Duodenal mucosa (tissue), 2 donors: ENCODE measurements at regions not wholly inside any gene's neighbourhood (a gene's known extent, or its start where the extent isn't known, plus 50 kb on each side); places are given as distances from the start of the nearest gene placed in this dataset.

ENCODE experiments used
- H3K27ac ChIP-seq: one replicate; pipeline ENCODE4 v1.7.0; 2013; ENCODE audit warnings: low read depth, low read length
- H3K27me3 ChIP-seq, 2 donors: one replicate each; pipeline ENCODE4 v1.7.0; 2013; ENCODE audit warnings: low read length in 2 of 2, control low read depth in 1 of 2; ENCODE audit not compliant: insufficient read depth in 2 of 2, control insufficient read depth in 1 of 2
- H3K36me3 ChIP-seq, 2 donors: one replicate each; pipeline ENCODE4 v1.7.0; 2013; ENCODE audit warnings: low read length in 2 of 2, control low read depth in 1 of 2; ENCODE audit not compliant: insufficient read depth in 2 of 2, control insufficient read depth in 1 of 2
- H3K4me1 ChIP-seq, 2 donors: one replicate each; pipeline ENCODE4 v1.7.0; 2013; ENCODE audit warnings: low read length in 2 of 2, control low read depth in 1 of 2; ENCODE audit not compliant: insufficient read depth in 2 of 2, control insufficient read depth in 1 of 2
- H3K4me3 ChIP-seq, 2 donors: one replicate each; pipeline ENCODE4 v1.7.0; 2013; ENCODE audit warnings: low read length in 2 of 2, low read depth in 1 of 2
- H3K9ac ChIP-seq, 2 donors: one replicate each; pipeline ENCODE4 v1.7.0; 2013; ENCODE audit warnings: low read length in 2 of 2, low read depth in 1 of 2
- H3K9me3 ChIP-seq, 2 donors: one replicate each; pipeline ENCODE4 v1.7.0; 2013; ENCODE audit warnings: low read length in 2 of 2, control low read depth in 1 of 2; ENCODE audit not compliant: control insufficient read depth in 1 of 2

GRCh38 chr1:83741770-83742169 is 257.2 kb downstream of the TTLL7 start:
- H3K27ac ChIP-seq = no peak overlapping the region
- H3K9ac ChIP-seq = no peak overlapping the region
- no peaks in the 10 kb centered on the region for H3K4me1 ChIP-seq

GRCh38 chr1:83741348-83741747 is 257.6 kb downstream of the TTLL7 start:
- Histone ChIP-seq H3K9ac (no peak overlapping the region), H3K27me3 (no peaks in the 10 kb centered on the region), H3K4me1 (no peaks in the 10 kb centered on the region), H3K4me3 (no peak overlapping the region), H3K9me3 (no peaks in the 10 kb centered on the region), H3K27ac (no peak overlapping the region), H3K36me3 (no peaks in the 10 kb centered on the region)

More at GRCh38 chr1:83741770-83742169, 257.2 kb downstream of the TTLL7 start:
- Histone ChIP-seq H3K4me3 (no peak overlapping the region), H3K9me3 (no peaks in the 10 kb centered on the region), H3K27me3 (no peaks in the 10 kb centered on the region), H3K36me3 (no peaks in the 10 kb centered on the region)

- Histone ChIP-seq H3K4me1 (no peaks in the 10 kb centered on the region), H3K9ac (no peak overlapping the region), H3K9me3 (no peaks in the 10 kb centered on the region), H3K4me3 (no peak overlapping the region), H3K36me3 (no peaks in the 10 kb centered on the region), H3K27ac (no peak overlapping the region), H3K27me3 (no peaks in the 10 kb centered on the region)
Observed at GRCh38 chr1:83735526-83735925, 263.4 kb downstream of the TTLL7 start.

GRCh38 chr1:83734420-83734819 is 264.5 kb downstream of the TTLL7 start:
- no peaks in the 10 kb centered on the region for H3K4me1 ChIP-seq
- H3K9ac ChIP-seq = no peak overlapping the region
- no peak overlapping the region for H3K4me3 ChIP-seq
- no peak overlapping the region for H3K27ac ChIP-seq
- H3K9me3 ChIP-seq = no peaks in the 10 kb centered on the region
- H3K36me3 ChIP-seq = no peaks in the 10 kb centered on the region
- no peaks in the 10 kb centered on the region for H3K27me3 ChIP-seq

DNA sequence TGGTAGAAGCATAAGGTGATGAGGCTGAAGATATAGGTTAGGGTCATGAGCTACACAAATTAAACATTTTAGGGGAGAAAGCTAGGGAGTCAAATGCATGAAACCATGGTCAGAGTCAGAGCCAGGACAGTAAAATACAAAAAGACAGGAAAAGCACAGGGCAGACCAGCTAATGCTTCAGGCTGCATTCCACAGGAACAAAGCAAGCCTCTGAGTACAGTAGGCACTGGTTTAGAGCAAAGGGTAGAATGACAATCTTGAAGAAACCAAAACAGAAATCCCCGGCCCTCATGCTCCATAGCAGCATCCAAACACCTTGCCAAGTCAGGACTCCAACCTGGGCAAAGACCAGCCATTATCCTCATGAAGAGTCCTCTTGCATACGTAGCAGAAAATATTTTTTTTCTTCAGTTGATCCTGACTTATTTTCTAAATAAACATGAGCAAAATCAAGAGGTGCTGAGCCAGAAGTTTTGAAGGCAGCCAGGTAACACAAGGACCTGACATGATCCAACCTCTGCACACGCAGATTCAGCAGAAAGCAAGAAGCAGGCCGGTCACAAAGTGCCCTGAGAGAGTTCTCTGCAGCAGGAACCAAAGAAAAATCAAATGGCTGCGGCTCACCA is 273.1 kb downstream of the TTLL7 start:
- Histone ChIP-seq H3K27me3 (no peaks in the 10 kb centered on the region), H3K36me3 (no peaks in the 10 kb centered on the region), H3K4me1 (no peaks in the 10 kb centered on the region), H3K27ac (no peak overlapping the region), H3K4me3 (no peak overlapping the region), H3K9ac (no peak overlapping the region), H3K9me3 (no peaks in the 10 kb centered on the region)

GRCh38 chr1:83718338-83718737 is 280.6 kb downstream of the TTLL7 start:
- Histone ChIP-seq H3K27me3 (no peaks in the 10 kb centered on the region), H3K36me3 (no peaks in the 10 kb centered on the region), H3K27ac (no peak overlapping the region), H3K4me1 (no peaks in the 10 kb centered on the region), H3K9ac (no peak overlapping the region), H3K9me3 (no peaks in the 10 kb centered on the region), H3K4me3 (no peak overlapping the region)

DNA sequence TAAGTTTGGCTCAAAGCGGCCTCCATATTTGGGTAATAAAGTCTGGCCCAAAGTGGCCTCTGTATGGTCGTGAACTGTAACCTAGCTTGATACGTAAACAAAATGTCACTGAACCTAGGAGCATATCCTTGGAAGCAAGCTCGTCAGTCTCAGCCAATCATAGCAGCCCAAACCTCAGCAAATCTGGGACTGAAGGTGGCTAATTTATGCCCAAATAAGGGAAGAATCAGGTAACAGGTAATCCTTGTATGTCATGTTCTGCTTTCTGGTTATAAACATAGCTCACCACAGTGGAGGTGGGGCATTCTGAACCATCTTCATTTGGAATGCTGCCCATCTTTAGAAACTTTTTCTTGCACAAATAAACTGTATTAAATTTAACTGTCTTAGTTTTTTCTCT is 281.1 kb downstream of the TTLL7 start:
- no peaks in the 10 kb centered on the region for H3K9me3 ChIP-seq
- H3K4me3 ChIP-seq = no peak overlapping the region
- H3K27me3 ChIP-seq = no peaks in the 10 kb centered on the region
- no peaks in the 10 kb centered on the region for H3K36me3 ChIP-seq
- H3K9ac ChIP-seq = no peak overlapping the region
- H3K27ac ChIP-seq = no peak overlapping the region
- H3K4me1 ChIP-seq = no peaks in the 10 kb centered on the region

DNA sequence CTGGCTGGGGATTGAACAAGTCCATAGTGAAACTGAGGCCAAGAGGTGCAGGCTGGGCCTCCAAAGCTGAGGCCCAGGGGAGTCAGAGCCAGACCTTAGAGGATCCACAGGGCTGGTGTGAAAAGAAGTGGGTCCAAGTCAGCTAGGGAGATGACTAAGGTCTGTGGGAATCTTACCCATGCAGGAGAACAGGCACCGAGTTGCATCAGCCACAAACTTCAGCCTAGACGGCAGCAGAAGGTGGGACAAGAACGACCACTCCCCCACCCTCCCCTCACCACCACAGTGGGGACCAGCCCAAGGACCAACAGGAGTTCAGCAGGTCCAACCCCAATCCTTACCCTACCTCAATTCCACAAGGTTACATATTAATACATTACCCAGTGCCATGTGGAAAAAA is 282.3 kb downstream of the TTLL7 start:
- H3K4me1 ChIP-seq = no peaks in the 10 kb centered on the region
- H3K27ac ChIP-seq = no peak overlapping the region
- no peak overlapping the region for H3K4me3 ChIP-seq
- no peaks in the 10 kb centered on the region for H3K9me3 ChIP-seq
- no peaks in the 10 kb centered on the region for H3K27me3 ChIP-seq
- no peak overlapping the region for H3K9ac ChIP-seq
- no peaks in the 10 kb centered on the region for H3K36me3 ChIP-seq

- Histone ChIP-seq H3K4me3 (no peak overlapping the region), H3K36me3 (no peaks in the 10 kb centered on the region), H3K27me3 (no peaks in the 10 kb centered on the region), H3K9ac (no peak overlapping the region), H3K27ac (no peak overlapping the region), H3K9me3 (no peaks in the 10 kb centered on the region), H3K4me1 (no peaks in the 10 kb centered on the region)
Observed at GRCh38 chr1:83715550-83715949, 283.4 kb downstream of the TTLL7 start.

GRCh38 chr1:83709662-83710061 is 289.3 kb downstream of the TTLL7 start:
- Histone ChIP-seq H3K4me3 (no peak overlapping the region), H3K36me3 (no peaks in the 10 kb centered on the region), H3K9ac (no peak overlapping the region), H3K27ac (no peak overlapping the region), H3K27me3 (no peaks in the 10 kb centered on the region), H3K9me3 (no peaks in the 10 kb centered on the region), H3K4me1 (no peaks in the 10 kb centered on the region)
